Ovary (tissue), 7 donors: ENCODE measurements at regions not wholly inside any gene's neighbourhood (a gene's known extent, or its start where the extent isn't known, plus 50 kb on each side); places are given as distances from the start of the nearest gene placed in this dataset.

ENCODE experiments used
- DNase-seq, 5 donors: peaks; one replicate each; pipeline ENCODE4 v3.0.0-alpha.2; 2019 to 2020
- H3K27ac ChIP-seq, 2 donors: fragments of 200-600 bp; one replicate each; pipeline versions ENCODE4 v1.5.1 to v1.8.0; 2019 to 2022
- H3K27me3 ChIP-seq: fragments of 200-600 bp; one replicate; pipeline ENCODE4 v1.8.0; 2022
- H3K36me3 ChIP-seq: fragments of 200-600 bp; sonication (generic); one replicate; pipeline ENCODE4 v1.5.1; 2019
- H3K4me1 ChIP-seq: one replicate; pipeline ENCODE4 v1.8.1; 2013; ENCODE audit warnings: mild to moderate bottlenecking, moderate library complexity; ENCODE audit not compliant: insufficient read depth
- H3K4me3 ChIP-seq: fragments of 200-600 bp; sonication (generic); one replicate; pipeline ENCODE4 v1.5.1; 2017
- H3K9me3 ChIP-seq, 2 donors: fragments of 200-600 bp in 1 of 2; sonication (generic) in 1 of 2; one replicate each; pipeline versions ENCODE4 v1.5.1 to v1.8.1; 2013 to 2019; ENCODE audit warnings: mild to moderate bottlenecking in 1 of 2, moderate library complexity in 1 of 2
- EP300 ChIP-seq: sonication (generic); formaldehyde crosslinking; IDR thresholded peaks from one replicate; pipeline ENCODE4 v1.6.1; 2017; ENCODE audit warnings: antibody characterized with exemption
- POLR2A ChIP-seq: fragments of 450-650 bp; IDR thresholded peaks from one replicate; pipeline ENCODE4 v1.6.1; 2017; ENCODE audit warnings: antibody characterized with exemption, mild to moderate bottlenecking, moderate library complexity
- WGBS, 3 donors: extraction: QIAGEN DNeasy Blood & Tissue Kit in 1 of 3; methylation state at CpG; one replicate each; pipeline versions ENCODE4 v1.1.5 to v1.1.7; 2013 to 2017; 5-methylcytosine and 5-hydroxymethylcytosine counted together
- intact Hi-C, 4 donors: fragments of 100-400 bp; cut with DNase I; formaldehyde crosslinking; loops; one replicate each; pipeline versions ENCODE4 v1.11.0 to v1.15.1; 2022 to 2023
- TF ChIP-seq, protein P1 (sequence below), 3 donors: fragments of 450-650 bp in 2 of 3; fragments of 200-600 bp in 1 of 3; IDR thresholded peaks; one replicate each; pipeline versions ENCODE4 v1.5.1 to v1.8.0; 2016 to 2022; ENCODE audit warnings: antibody characterized with exemption in 3 of 3, mild to moderate bottlenecking in 1 of 3
- donor health status: DM: no; HTN: no; CAD: no; lungs with moderate emphysema.
- donor health status: DM: no; HTN: no; CAD: no.
- donor health status: Bipolar disorder and iron deficiency.
- donor health status: DM: no; HTN: no; CAD: no.
- donor health status: DM: yes; HTN: yes; CAD: no.

DNA sequence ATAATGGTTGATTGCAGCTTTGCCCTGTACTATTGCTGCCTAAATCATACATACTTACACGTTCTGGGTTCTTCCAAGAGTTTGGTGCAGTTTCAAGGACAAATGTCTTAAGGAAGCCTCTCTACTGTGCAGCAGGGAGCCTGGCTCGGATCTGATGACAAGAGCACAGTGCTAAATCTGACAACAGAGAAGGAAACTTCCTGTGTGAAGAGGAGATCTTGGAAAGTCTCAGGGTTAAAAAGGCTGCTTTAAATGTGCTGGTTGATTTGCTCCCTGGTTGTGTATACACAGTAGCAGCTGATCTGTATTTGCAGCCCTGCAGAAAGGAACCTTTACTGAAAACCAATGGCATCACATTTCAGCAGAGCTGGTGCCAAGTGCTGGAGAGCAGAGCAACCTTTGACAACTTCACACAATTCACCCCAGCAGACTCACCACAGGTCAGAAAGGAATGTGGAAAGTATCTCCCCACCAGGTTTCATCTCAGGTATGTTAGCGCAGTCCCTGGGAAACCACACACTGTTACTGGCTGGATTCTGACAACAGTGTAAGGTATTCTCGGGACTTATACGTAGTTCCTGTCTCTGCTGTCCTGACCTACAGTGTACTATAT, 355.0 kb upstream of the ESRRG start:
- H3K36me3 ChIP-seq: no peaks in the 10 kb centered on the region
- H3K27ac ChIP-seq: no peak overlapping the region
- WGBS, 3 donors: 19 to 35% (median 25%) methylated on average over 5 of the region's 5 CpGs
- TF ChIP-seq, protein P1, sequence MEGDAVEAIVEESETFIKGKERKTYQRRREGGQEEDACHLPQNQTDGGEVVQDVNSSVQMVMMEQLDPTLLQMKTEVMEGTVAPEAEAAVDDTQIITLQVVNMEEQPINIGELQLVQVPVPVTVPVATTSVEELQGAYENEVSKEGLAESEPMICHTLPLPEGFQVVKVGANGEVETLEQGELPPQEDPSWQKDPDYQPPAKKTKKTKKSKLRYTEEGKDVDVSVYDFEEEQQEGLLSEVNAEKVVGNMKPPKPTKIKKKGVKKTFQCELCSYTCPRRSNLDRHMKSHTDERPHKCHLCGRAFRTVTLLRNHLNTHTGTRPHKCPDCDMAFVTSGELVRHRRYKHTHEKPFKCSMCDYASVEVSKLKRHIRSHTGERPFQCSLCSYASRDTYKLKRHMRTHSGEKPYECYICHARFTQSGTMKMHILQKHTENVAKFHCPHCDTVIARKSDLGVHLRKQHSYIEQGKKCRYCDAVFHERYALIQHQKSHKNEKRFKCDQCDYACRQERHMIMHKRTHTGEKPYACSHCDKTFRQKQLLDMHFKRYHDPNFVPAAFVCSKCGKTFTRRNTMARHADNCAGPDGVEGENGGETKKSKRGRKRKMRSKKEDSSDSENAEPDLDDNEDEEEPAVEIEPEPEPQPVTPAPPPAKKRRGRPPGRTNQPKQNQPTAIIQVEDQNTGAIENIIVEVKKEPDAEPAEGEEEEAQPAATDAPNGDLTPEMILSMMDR (IDR thresholded peaks at IDR 0.05): no peak
- TF ChIP-seq EP300: no peak
- no peak for TF ChIP-seq POLR2A
- H3K9me3 ChIP-seq: no peaks in the 10 kb centered on the region
- intact Hi-C loops: no loop called here
- H3K4me3 ChIP-seq: no peak overlapping the region
- DNase-seq: no peak
- peaks cover 2% of the 10 kb centered on the region for H3K4me1 ChIP-seq
- H3K27me3 ChIP-seq: no peaks in the 10 kb centered on the region

DNA sequence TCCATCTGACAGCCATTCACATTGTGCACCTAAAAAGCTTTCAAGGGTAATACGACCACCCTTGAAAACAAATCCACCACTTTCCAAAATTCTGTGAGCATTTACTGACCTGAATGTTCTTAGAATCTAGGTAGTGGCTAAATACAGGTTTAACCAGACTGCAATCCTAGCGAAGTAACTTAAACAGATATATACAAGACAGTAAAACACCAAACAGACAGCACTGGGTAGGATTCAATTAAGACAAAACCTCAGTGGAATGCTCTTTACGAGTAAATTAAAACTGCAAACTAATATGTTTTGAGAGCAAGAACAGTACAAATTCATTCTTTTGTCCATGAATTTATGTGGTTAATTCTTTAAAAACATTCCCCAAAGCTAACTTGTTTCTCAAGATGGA, 354.2 kb upstream of the ESRRG start:
- Histone ChIP-seq H3K27ac (no peak overlapping the region), H3K4me3 (no peak overlapping the region), H3K4me1 (peaks cover 2% of the 10 kb centered on the region), H3K9me3 (no peaks in the 10 kb centered on the region), H3K36me3 (no peaks in the 10 kb centered on the region), H3K27me3 (no peaks in the 10 kb centered on the region)
- TF ChIP-seq, protein P1 (IDR thresholded peaks at IDR 0.05): no peak
- TF ChIP-seq POLR2A (no peak), EP300 (no peak)
- intact Hi-C loops: no loop called here
- no peak for DNase-seq
- WGBS, 3 donors: 40 to 52% (median 44%) methylated on average over 3 of the region's 3 CpGs

DNA sequence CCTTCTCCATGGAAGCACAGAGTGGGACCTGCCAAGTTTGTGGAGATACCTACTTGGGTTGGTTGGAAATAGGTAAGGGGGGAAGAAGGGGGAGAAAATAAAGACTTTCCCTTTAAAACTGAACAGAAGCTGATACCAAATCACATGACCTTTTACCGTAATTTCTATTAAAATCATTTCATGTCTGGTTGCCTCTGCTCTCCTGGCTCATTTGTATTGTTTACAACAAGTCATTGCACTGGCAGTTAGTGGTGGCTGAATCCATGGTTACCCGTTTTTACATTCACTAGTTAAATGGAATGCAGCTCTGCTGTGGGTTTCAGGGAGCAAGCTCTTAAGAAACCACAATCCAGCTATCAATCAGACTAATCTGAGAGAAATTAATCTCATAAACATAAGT, 353.7 kb upstream of the ESRRG start:
- H3K4me1 ChIP-seq: peaks cover 2% of the 10 kb centered on the region
- no peaks in the 10 kb centered on the region for H3K36me3 ChIP-seq
- H3K27me3 ChIP-seq: no peaks in the 10 kb centered on the region
- no peak overlapping the region for H3K4me3 ChIP-seq
- intact Hi-C loops: no loop called here
- TF ChIP-seq POLR2A (no peak), EP300 (no peak)
- TF ChIP-seq, protein P1 (IDR thresholded peaks at IDR 0.05): no peak
- H3K9me3 ChIP-seq: no peaks in the 10 kb centered on the region
- 16 to 42% (median 18%) methylated on average over 2 of the region's 2 CpGs for WGBS, 3 donors
- DNase-seq: no peak
- no peak overlapping the region for H3K27ac ChIP-seq

DNA sequence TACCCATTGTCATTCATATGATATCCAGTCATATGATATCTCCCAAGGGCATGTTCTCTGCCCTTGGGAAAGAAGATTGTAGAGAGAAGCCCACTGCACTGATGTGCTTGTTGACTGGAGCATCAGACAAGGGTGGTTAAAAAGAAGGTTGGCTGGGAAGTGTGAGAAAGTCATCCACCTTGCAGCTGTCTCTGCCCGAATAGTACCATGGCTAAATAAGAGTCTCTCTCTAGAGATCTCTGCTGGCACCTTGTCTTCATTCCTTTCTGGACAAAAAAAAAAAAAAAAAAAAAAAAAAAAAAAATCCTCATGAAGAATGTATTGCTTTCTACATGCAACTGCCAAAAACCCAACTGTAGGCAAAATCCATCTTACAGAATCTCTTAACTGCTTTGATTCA, 349.7 kb upstream of the ESRRG start:
- H3K27me3 ChIP-seq: no peaks in the 10 kb centered on the region
- H3K36me3 ChIP-seq: no peaks in the 10 kb centered on the region
- 72 to 96% (median 87%) methylated on average over 1 of the region's 1 CpG for WGBS, 3 donors
- H3K27ac ChIP-seq: no peak overlapping the region
- TF ChIP-seq EP300 (no peak), POLR2A (no peak)
- DNase-seq: no peak
- no peak overlapping the region for H3K4me3 ChIP-seq
- intact Hi-C loops: no loop called here
- H3K9me3 ChIP-seq: no peaks in the 10 kb centered on the region
- peaks cover under 1% of the 10 kb centered on the region for H3K4me1 ChIP-seq

DNA sequence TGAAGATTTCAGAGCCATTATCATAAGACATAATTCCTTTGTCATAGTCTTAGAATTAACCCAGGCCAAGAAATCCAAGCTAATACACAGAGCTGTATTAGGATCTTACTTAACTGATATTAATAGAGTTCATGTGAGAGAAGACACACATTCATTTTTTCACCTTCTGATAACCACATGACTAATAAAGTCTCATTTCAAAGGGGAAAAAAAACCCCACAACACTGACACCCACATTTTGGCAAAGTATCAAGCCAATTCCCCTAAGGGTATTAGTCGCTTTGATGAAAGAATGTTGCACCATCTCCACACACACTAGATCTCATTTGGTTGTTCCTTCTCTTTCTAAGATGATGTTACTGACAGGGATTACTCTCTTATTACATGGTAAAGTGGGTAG, 344.4 kb upstream of the ESRRG start:
- no peak for DNase-seq
- no peaks in the 10 kb centered on the region for H3K9me3 ChIP-seq
- WGBS, 3 donors: 87 to 93% (median 90%) methylated on average over 1 of the region's 1 CpG
- H3K4me3 ChIP-seq: no peak overlapping the region
- TF ChIP-seq EP300: no peak
- TF ChIP-seq POLR2A: no peak
- TF ChIP-seq, protein P1 (IDR thresholded peaks at IDR 0.05): no peak
- H3K36me3 ChIP-seq: no peaks in the 10 kb centered on the region
- no peak overlapping the region for H3K27ac ChIP-seq
- intact Hi-C loops: no loop called here
- H3K4me1 ChIP-seq: no peaks in the 10 kb centered on the region
- H3K27me3 ChIP-seq: no peaks in the 10 kb centered on the region
